ENCODE measurements at regions not wholly inside any gene's neighbourhood (a gene's known extent, or its start where the extent isn't known, plus 50 kb on each side); places are given as distances from the start of the nearest gene placed in this dataset.
"Not testable (repeated sequence)": the region's sequence is repeated elsewhere in the genome, so short reads cannot be mapped to it uniquely, and the experiment has no call there.

- DNase-seq (ENCODE audit: low spot score); H3K9me3 ChIP-seq (ENCODE audit: low read length); BruUV-seq (replicated peaks); in situ Hi-C loops (cut with HindIII; ENCODE audit: extremely low pct_ligation_motif_present, low pct_unique_long_range_greater_than_20kb); H3K9ac ChIP-seq (ENCODE audit: insufficient read depth, low read depth, low read length); intact Hi-C loops (cut with micrococcal nuclease; ENCODE audit: unreplicated experiment); FAIRE-seq; H2AFZ ChIP-seq (ENCODE audit: low read length); H3K27ac ChIP-seq (ENCODE audit: extremely low read length, insufficient read depth, low read length); ATAC-seq; H3K79me2 ChIP-seq (ENCODE audit: insufficient read depth, low read length); POLR2A ChIA-PET; H3K4me2 ChIP-seq (ENCODE audit: low read depth, low read length); H3K36me3 ChIP-seq (replicated peaks in 1 of 2; ENCODE audit: control insufficient read depth in 1 of 2, insufficient read depth in 2 of 2, low read length in 2 of 2); H3K4me3 ChIP-seq (replicated peaks in 1 of 3; ENCODE audit: insufficient read depth in 1 of 3, low read depth in 2 of 3, low read length in 3 of 3); H3K4me1 ChIP-seq (ENCODE audit: insufficient read depth, low read length); H3K27me3 ChIP-seq (ENCODE audit: control insufficient read depth in 1 of 2, insufficient read depth in 2 of 2, low read length in 2 of 2); CTCF ChIA-PET (ENCODE audit: low intra/inter-chr PET ratio, low total read pairs); H4K20me1 ChIP-seq (ENCODE audit: insufficient read depth, low read length): not testable (repeated sequence)
- 0% methylated on average over 1 of the region's 1 CpG for WGBS (ENCODE audit: low lambda C conversion rate)
Observed at GRCh38 chrX:138807400-138807799, 95.9 kb upstream of the FGF13 start.

GRCh38 chrX:138794246-138794645, 82.7 kb upstream of the FGF13 start:
- no peaks in the 10 kb centered on the region for H3K4me1 ChIP-seq (ENCODE audit: insufficient read depth, low read length)
- TF ChIP-seq MEF2D (CRISPR knock-in tag; IDR thresholded peaks at IDR 0.05) = no peak
- TF ChIP-seq MAFK (conservative IDR thresholded peaks at IDR 0.05 in 1 of 2, IDR thresholded peaks at IDR 0.05 in 1 of 2; ENCODE audit: low read length in 2 of 2) = peak in 1 of 2 experiments; percentile 10; a peak in 1 of 4 replicates
- WGBS (ENCODE audit: low lambda C conversion rate) = 0% methylated on average over 1 of the region's 1 CpG
- H3K9ac ChIP-seq (ENCODE audit: insufficient read depth, low read depth, low read length) = no peak overlapping the region
- in situ Hi-C loops (cut with HindIII; ENCODE audit: extremely low pct_ligation_motif_present, low pct_unique_long_range_greater_than_20kb) = no loop called here
- DNase-seq (ENCODE audit: low spot score) = no peak
- no peaks in the 10 kb centered on the region for H4K20me1 ChIP-seq (ENCODE audit: insufficient read depth, low read length)
- H3K4me2 ChIP-seq (ENCODE audit: low read depth, low read length) = no peak overlapping the region
- intact Hi-C loops (cut with micrococcal nuclease; ENCODE audit: unreplicated experiment) = no loop called here
- ATAC-seq = no peak
- H3K79me2 ChIP-seq (ENCODE audit: insufficient read depth, low read length) = no peaks in the 10 kb centered on the region
- no TSS peak for BruUV-seq (replicated peaks)
- H3K4me3 ChIP-seq (replicated peaks in 1 of 3; ENCODE audit: insufficient read depth in 1 of 3, low read depth in 2 of 3, low read length in 3 of 3) = no peak overlapping the region
- no peak for FAIRE-seq
- CTCF ChIA-PET (ENCODE audit: low intra/inter-chr PET ratio, low total read pairs) = no interaction called here
- H2AFZ ChIP-seq (ENCODE audit: low read length) = no peak overlapping the region
- no peaks in the 10 kb centered on the region for H3K36me3 ChIP-seq (replicated peaks in 1 of 2; ENCODE audit: control insufficient read depth in 1 of 2, insufficient read depth in 2 of 2, low read length in 2 of 2)
- H3K27ac ChIP-seq (ENCODE audit: extremely low read length, insufficient read depth, low read length) = no peak overlapping the region
- H3K27me3 ChIP-seq (ENCODE audit: control insufficient read depth in 1 of 2, insufficient read depth in 2 of 2, low read length in 2 of 2) = no peaks in the 10 kb centered on the region
- POLR2A ChIA-PET = no interaction called here
- H3K9me3 ChIP-seq (ENCODE audit: low read length) = no peaks in the 10 kb centered on the region

- FAIRE-seq = no peak
- Histone ChIP-seq H3K9ac (ENCODE audit: insufficient read depth, low read depth, low read length) (no peak overlapping the region), H3K4me2 (ENCODE audit: low read depth, low read length) (no peak overlapping the region), H3K27me3 (ENCODE audit: control insufficient read depth in 1 of 2, insufficient read depth in 2 of 2, low read length in 2 of 2) (no peaks in the 10 kb centered on the region), H3K4me3 (replicated peaks in 1 of 3; ENCODE audit: insufficient read depth in 1 of 3, low read depth in 2 of 3, low read length in 3 of 3) (no peak overlapping the region), H3K27ac (ENCODE audit: extremely low read length, insufficient read depth, low read length) (no peak overlapping the region), H3K79me2 (ENCODE audit: insufficient read depth, low read length) (no peaks in the 10 kb centered on the region), H3K9me3 (ENCODE audit: low read length) (no peaks in the 10 kb centered on the region), H2AFZ (ENCODE audit: low read length) (no peak overlapping the region), H3K4me1 (ENCODE audit: insufficient read depth, low read length) (no peaks in the 10 kb centered on the region), H4K20me1 (ENCODE audit: insufficient read depth, low read length) (no peaks in the 10 kb centered on the region), H3K36me3 (replicated peaks in 1 of 2; ENCODE audit: control insufficient read depth in 1 of 2, insufficient read depth in 2 of 2, low read length in 2 of 2) (no peaks in the 10 kb centered on the region)
- no peak for DNase-seq (ENCODE audit: low spot score)
- CTCF ChIA-PET (ENCODE audit: low intra/inter-chr PET ratio, low total read pairs) = no interaction called here
- in situ Hi-C loops (cut with HindIII; ENCODE audit: extremely low pct_ligation_motif_present, low pct_unique_long_range_greater_than_20kb) (no loop called here), intact Hi-C loops (cut with micrococcal nuclease; ENCODE audit: unreplicated experiment) (no loop called here)
- ATAC-seq = no peak
- WGBS (ENCODE audit: low lambda C conversion rate) = 6% methylated on average over 1 of the region's 1 CpG
- POLR2A ChIA-PET = no interaction called here
- no TSS peak for BruUV-seq (replicated peaks)
- no peak for TF ChIP-seq CBFB (CRISPR knock-in tag; IDR thresholded peaks at IDR 0.05)
- no peak for TF ChIP-seq THRA (CRISPR knock-in tag; IDR thresholded peaks at IDR 0.05; ENCODE audit: borderline replicate concordance)
- no peak for TF ChIP-seq GFI1 (CRISPR knock-in tag; IDR thresholded peaks at IDR 0.05; ENCODE audit: borderline replicate concordance)
- no peak for TF ChIP-seq RFX1 (IDR thresholded peaks at IDR 0.05)
- TF ChIP-seq HCFC1 (IDR thresholded peaks at IDR 0.05; ENCODE audit: low read depth, low read length) = no peak
- no peak for TF ChIP-seq ZNF589 (CRISPR knock-in tag; conservative IDR thresholded peaks at IDR 0.05)
- TF ChIP-seq BCLAF1 (IDR thresholded peaks at IDR 0.05) = no peak
Observed at GRCh38 chrX:138791551-138791950, 80.0 kb upstream of the FGF13 start.

Data from HepG2 (cell line).